BJ (cell line): ENCODE measurements at regions not wholly inside any gene's neighbourhood (a gene's known extent, or its start where the extent isn't known, plus 50 kb on each side); places are given as distances from the start of the nearest gene placed in this dataset.
"Not testable (repeated sequence)": the region's sequence is repeated elsewhere in the genome, so short reads cannot be mapped to it uniquely, and the experiment has no call there.

Experiments used
- CTCF ChIA-PET: fragments of 350-600 bp; formaldehyde crosslinking; extraction: SDS; loops from one replicate; lab custom pipeline; 2021; ENCODE audit warnings: antibody characterized with exemption, inconsistent platforms; lab: Yijun Ruan, JAX
- POLR2A ChIA-PET: fragments of 300-600 bp; sonication (Branson Sonifier 250); formaldehyde crosslinking; extraction: SDS; loops from one replicate; lab custom pipeline; 2021; ENCODE audit warnings: antibody characterized with exemption; lab: Charles Lee
- DNase-seq: peaks from one replicate; pipeline ENCODE4 v3.0.0-alpha.2; 2011; ENCODE audit warnings: low read depth
- H3K27me3 ChIP-seq: 2 replicates; pipeline ENCODE4 v1.6.0; 2011; ENCODE audit warnings: low read length; ENCODE audit not compliant: control insufficient read depth, insufficient read depth
- H3K36me3 ChIP-seq: 2 replicates; pipeline ENCODE4 v1.5.1; 2011; ENCODE audit warnings: low read length; ENCODE audit not compliant: control insufficient read depth, insufficient read depth
- H3K4me3 ChIP-seq: 2 replicates; pipeline ENCODE4 v1.5.1; 2011; ENCODE audit warnings: low read depth, mild to moderate bottlenecking, control low read depth, low read length
- CTCF ChIP-seq: IDR thresholded peaks from 2 replicates; pipeline ENCODE4 v1.5.1; 2011; ENCODE audit warnings: low read depth, mild to moderate bottlenecking, control low read depth, inconsistent platforms, low read length, moderate library complexity; ENCODE audit not compliant: insufficient read depth

- no peak for DNase-seq
- ChIA-PET POLR2A (no interaction called here), CTCF (no interaction called here)
- Histone ChIP-seq H3K4me3 (no peak overlapping the region), H3K36me3 (no peaks in the 10 kb centered on the region), H3K27me3 (no peaks in the 10 kb centered on the region)
- no peak for TF ChIP-seq CTCF
These were observed 123.3 kb downstream of the OXSM start for GRCh38 chr3:25913179-25913578.

- CTCF ChIA-PET, result no interaction called here
- DNase-seq, result no peak
- no peaks in the 10 kb centered on the region for H3K27me3 ChIP-seq
- POLR2A ChIA-PET, result no interaction called here
- no peaks in the 10 kb centered on the region for H3K36me3 ChIP-seq
- no peak for TF ChIP-seq CTCF
- H3K4me3 ChIP-seq, result no peak overlapping the region
These were observed 125.8 kb downstream of the OXSM start for GRCh38 chr3:25915673-25916072.

GRCh38 chr3:25916321-25916720 is 126.4 kb downstream of the OXSM start:
- H3K36me3 ChIP-seq, result no peaks in the 10 kb centered on the region
- no peak for TF ChIP-seq CTCF
- ChIA-PET POLR2A (no interaction called here), CTCF (no interaction called here)
- H3K4me3 ChIP-seq, result no peak overlapping the region
- H3K27me3 ChIP-seq, result no peaks in the 10 kb centered on the region
- no peak for DNase-seq

GRCh38 chr3:25931967-25932366 is 142.1 kb downstream of the OXSM start:
- DNase-seq, H3K36me3 ChIP-seq, H3K27me3 ChIP-seq, POLR2A ChIA-PET, CTCF ChIA-PET, H3K4me3 ChIP-seq: not testable (repeated sequence)

DNA sequence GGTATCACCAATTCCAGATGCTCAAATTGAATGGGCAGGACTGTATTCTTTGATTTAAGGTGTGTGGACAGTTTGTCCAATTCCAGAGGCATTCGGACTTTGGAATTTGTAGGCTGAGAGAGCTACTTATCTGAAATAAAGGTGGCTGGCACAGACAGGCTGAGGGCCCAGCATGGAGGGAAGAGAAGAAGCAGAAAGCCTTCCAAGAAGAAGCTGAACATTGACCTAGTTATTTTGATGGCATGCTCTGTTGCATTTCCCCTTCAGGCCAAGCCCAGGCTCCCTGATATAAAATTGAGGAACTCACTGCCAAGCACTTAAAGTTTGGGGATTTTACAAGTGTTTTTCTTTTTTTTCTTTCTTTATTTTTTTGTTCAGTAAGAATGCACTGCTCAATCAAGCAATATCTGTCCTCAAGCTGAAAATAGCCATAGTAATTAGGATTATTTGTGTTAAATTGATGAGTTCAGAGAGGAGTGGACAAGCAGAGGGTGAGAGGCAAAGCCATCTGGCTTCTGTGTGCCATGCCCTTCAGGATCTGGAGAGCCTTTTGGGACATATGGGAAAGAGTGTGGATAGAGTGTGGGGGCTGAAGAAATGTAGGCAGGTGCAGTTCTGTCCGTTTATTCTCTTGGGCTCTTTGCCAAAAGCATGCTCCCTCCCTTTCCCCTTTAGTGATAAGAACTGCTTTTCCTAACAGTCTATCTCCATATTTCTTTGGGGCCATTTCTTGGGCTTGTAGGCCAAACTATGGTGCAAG is 148.9 kb downstream of the OXSM start:
- no peak for TF ChIP-seq CTCF
- H3K27me3 ChIP-seq, result no peaks in the 10 kb centered on the region
- no peaks in the 10 kb centered on the region for H3K36me3 ChIP-seq
- POLR2A ChIA-PET, result no interaction called here
- H3K4me3 ChIP-seq, result no peak overlapping the region
- CTCF ChIA-PET, result no interaction called here
- DNase-seq, result no peak

DNA sequence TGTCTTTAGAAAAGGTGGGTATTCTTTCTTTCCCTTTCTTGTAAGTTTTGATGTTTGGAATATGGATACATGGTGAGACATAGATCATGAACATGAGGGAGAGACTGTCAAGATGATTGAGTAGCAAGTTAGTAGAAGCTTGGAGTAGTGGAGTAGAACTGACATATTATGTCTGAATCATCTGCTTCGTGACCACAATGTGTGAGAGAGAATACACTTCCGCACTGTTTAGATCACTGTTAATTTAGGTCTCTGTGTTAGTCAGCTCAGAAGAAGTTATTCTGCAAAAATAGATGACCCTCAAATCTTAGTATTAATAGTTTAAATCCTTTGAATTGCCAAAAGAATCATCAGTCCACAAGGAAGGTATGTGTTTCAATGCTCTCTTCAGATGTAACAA is 151.0 kb downstream of the OXSM start:
- no peaks in the 10 kb centered on the region for H3K36me3 ChIP-seq
- no peak overlapping the region for H3K4me3 ChIP-seq
- H3K27me3 ChIP-seq, result no peaks in the 10 kb centered on the region
- ChIA-PET POLR2A (no interaction called here), CTCF (no interaction called here)
- TF ChIP-seq CTCF, result no peak
- DNase-seq, result no peak
